SH-SY5Y (cell line): ENCODE measurements at regions not wholly inside any gene's neighbourhood (a gene's known extent, or its start where the extent isn't known, plus 50 kb on each side); places are given as distances from the start of the nearest gene placed in this dataset.

Experiments used
- GATA2 ChIP-seq: IDR thresholded peaks from 2 replicates; pipeline ENCODE4 v1.6.1; 2011; ENCODE audit warnings: mild to moderate bottlenecking, low read depth, low read length
- GATA3 ChIP-seq: IDR thresholded peaks from 2 replicates; pipeline ENCODE4 v1.6.1; 2011; ENCODE audit warnings: low read depth, mild to moderate bottlenecking, low read length, moderate library complexity

DNA sequence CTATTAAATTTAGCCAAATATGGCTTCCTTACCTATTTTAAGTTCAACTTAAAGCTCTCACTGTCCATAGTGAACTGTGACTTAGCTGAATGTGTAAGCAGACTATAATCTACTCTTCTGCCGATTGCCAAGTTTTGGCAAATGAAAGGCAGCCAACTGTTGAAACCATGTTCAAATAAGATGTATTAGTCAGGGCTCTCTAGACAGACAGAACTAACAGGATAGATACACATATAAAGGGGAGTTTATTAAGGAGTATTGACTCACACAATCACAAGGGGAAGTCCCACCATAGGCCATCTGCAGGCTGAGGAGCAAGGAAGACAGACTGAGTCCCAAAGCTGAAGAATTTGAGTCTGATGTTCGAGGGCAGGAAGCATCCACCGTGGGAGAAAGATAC is 837.7 kb upstream of the AUTS2 start:
- no peak for TF ChIP-seq GATA2
- no peak for TF ChIP-seq GATA3
